H1 (cell line): ENCODE measurements at regions not wholly inside any gene's neighbourhood (a gene's known extent, or its start where the extent isn't known, plus 50 kb on each side); places are given as distances from the start of the nearest gene placed in this dataset.

Source experiments
- CTCF ChIA-PET: fragments of 300-600 bp; sonication (Branson Sonifier 250); formaldehyde crosslinking; loops from one replicate; lab custom pipeline; 2021; ENCODE audit not compliant: partially characterized antibody; lab: Charles Lee
- POLR2A ChIA-PET: fragments of 300-600 bp; sonication (Branson Sonifier 250); formaldehyde crosslinking; loops from one replicate; lab custom pipeline; 2021; ENCODE audit warnings: inconsistent platforms; ENCODE audit not compliant: partially characterized antibody; lab: Charles Lee
- DNase-seq, 2 experiments: peaks; one replicate each; pipeline versions ENCODE4 v3.0.0 to v3.0.0-alpha.2; 2010 to 2022; ENCODE audit warnings: low spot score in 2 of 2, low read depth in 1 of 2, mixed read lengths in 1 of 2
- FAIRE-seq: peaks from 2 replicates; lab custom pipeline; 2011; peaks lifted over from hg19 to GRCh38; lab: Jason Lieb, UNC
- H2AFZ ChIP-seq: 2 replicates; pipeline ENCODE4 v1.8.1; 2012; ENCODE audit warnings: low read length, inconsistent platforms
- H2AK5ac ChIP-seq: 2 replicates; pipeline ENCODE4 v1.6.1; 2013; ENCODE audit warnings: low read depth, low read length
- H2BK120ac ChIP-seq: replicated peaks from 2 replicates; pipeline ENCODE3; 2013; ENCODE audit warnings: low read depth, low read length, inconsistent platforms
- H2BK12ac ChIP-seq: 2 replicates; pipeline ENCODE4 v1.6.1; 2013; ENCODE audit warnings: low read depth, low read length
- H2BK15ac ChIP-seq: 2 replicates; pipeline ENCODE4 v1.6.1; 2013; ENCODE audit warnings: low read length
- H2BK20ac ChIP-seq: 2 replicates; pipeline ENCODE4 v1.6.1; 2013; ENCODE audit warnings: low read length
- H2BK5ac ChIP-seq: 2 replicates; pipeline ENCODE4 v1.6.1; 2013; ENCODE audit warnings: low read depth, low read length
- H3K14ac ChIP-seq: 2 replicates; pipeline ENCODE4 v1.6.1; 2013; ENCODE audit warnings: inconsistent platforms; ENCODE audit not compliant: insufficient read length
- H3K18ac ChIP-seq: 2 replicates; pipeline ENCODE4 v1.6.1; 2013; ENCODE audit warnings: low read length; ENCODE audit errors: extremely low read depth
- H3K23ac ChIP-seq: 2 replicates; pipeline ENCODE4 v1.6.1; 2013; ENCODE audit warnings: inconsistent platforms; ENCODE audit not compliant: insufficient read length
- H3K23me2 ChIP-seq: 2 replicates; pipeline ENCODE4 v1.6.1; 2013; ENCODE audit warnings: low read depth, low read length
- H3K27ac ChIP-seq: 2 replicates; pipeline ENCODE4 v1.6.1; 2011; ENCODE audit warnings: low read depth, low read length, inconsistent platforms
- H3K27me3 ChIP-seq, 4 experiments: replicated peaks in 1 of 4; 1 replicate in 1 of 4; 2 replicates in 3 of 4; pipeline versions ENCODE4 v1.6.1 to v1.8.1; 2011 to 2013; ENCODE audit warnings: low read length in 3 of 4, mild to moderate bottlenecking in 3 of 4, inconsistent platforms in 2 of 4, mixed read lengths in 2 of 4, moderate library complexity in 1 of 4; ENCODE audit not compliant: control insufficient read depth in 3 of 4, insufficient read depth in 3 of 4; ENCODE audit errors: extremely low read depth in 1 of 4
- H3K36me3 ChIP-seq, 4 experiments: 2 replicates each; pipeline versions ENCODE4 v1.6.1 to v1.8.1; 2011 to 2013; ENCODE audit warnings: mild to moderate bottlenecking in 4 of 4, low read length in 3 of 4, moderate library complexity in 2 of 4, control low read depth in 1 of 4, inconsistent platforms in 1 of 4; ENCODE audit not compliant: insufficient read depth in 4 of 4, control insufficient read depth in 2 of 4
- H3K4ac ChIP-seq: replicated peaks from 2 replicates; pipeline ENCODE3; 2013; ENCODE audit warnings: low read length, low read depth, mixed read lengths, inconsistent platforms; ENCODE audit not compliant: insufficient read length
- H3K4me1 ChIP-seq, 4 experiments: replicated peaks in 1 of 4; 1 replicate in 1 of 4; 2 replicates in 3 of 4; pipeline versions ENCODE4 v1.6.1 to v1.8.1; 2011 to 2013; ENCODE audit warnings: low read length in 3 of 4, inconsistent platforms in 2 of 4, mixed read lengths in 1 of 4; ENCODE audit not compliant: insufficient read depth in 4 of 4, control insufficient read depth in 3 of 4
- H3K4me2 ChIP-seq, 2 experiments: 2 replicates each; pipeline versions ENCODE4 v1.6.1 to v1.8.1; 2011 to 2013; ENCODE audit warnings: low read depth in 2 of 2, low read length in 2 of 2, control low read depth in 1 of 2, inconsistent platforms in 1 of 2, mild to moderate bottlenecking in 1 of 2; ENCODE audit not compliant: insufficient read depth in 1 of 2
- H3K4me3 ChIP-seq, 4 experiments: fragments of 200-600, 300-600 bp in 1 of 4; sonication (generic), shearing (Covaris generic), sonication (Bioruptor Twin) in 1 of 4; 2 replicates each; pipeline versions ENCODE4 v1.5.1 to v1.8.1; 2011 to 2016; ENCODE audit warnings: low read length in 4 of 4, low read depth in 3 of 4, control low read depth in 2 of 4, inconsistent platforms in 2 of 4, mild to moderate bottlenecking in 2 of 4, mixed read lengths in 1 of 4, moderate library complexity in 1 of 4; ENCODE audit not compliant: insufficient read depth in 2 of 4; ENCODE audit errors: extremely low read depth in 1 of 4
- H3K56ac ChIP-seq: replicated peaks from 2 replicates; pipeline ENCODE3; 2013; ENCODE audit warnings: low read depth, mild to moderate bottlenecking, mixed read lengths, low read length, inconsistent platforms; ENCODE audit not compliant: insufficient read length
- H3K79me1 ChIP-seq: 2 replicates; pipeline ENCODE4 v1.6.1; 2013; ENCODE audit warnings: low read depth, low read length, control low read depth
- H3K79me2 ChIP-seq, 2 experiments: 2 replicates each; pipeline versions ENCODE4 v1.6.1 to v1.8.1; 2012 to 2013; ENCODE audit warnings: low read length in 2 of 2, mild to moderate bottlenecking in 2 of 2, inconsistent platforms in 1 of 2; ENCODE audit not compliant: insufficient read depth in 2 of 2, control insufficient read depth in 1 of 2
- H3K9ac ChIP-seq, 4 experiments: replicated peaks in 1 of 4; 1 replicate in 1 of 4; 2 replicates in 3 of 4; pipeline versions ENCODE4 v1.6.1 to v1.8.1; 2011 to 2013; ENCODE audit warnings: low read depth in 3 of 4, low read length in 3 of 4, control low read depth in 2 of 4, mild to moderate bottlenecking in 2 of 4, moderate library complexity in 2 of 4, inconsistent platforms in 1 of 4; ENCODE audit errors: extremely low read depth in 1 of 4
- H3K9me3 ChIP-seq, 2 experiments: 2 replicates each; pipeline versions ENCODE4 v1.6.1 to v1.8.1; 2012 to 2013; ENCODE audit warnings: mild to moderate bottlenecking in 2 of 2, moderate library complexity in 2 of 2, control low read depth in 1 of 2, inconsistent platforms in 1 of 2, low read depth in 1 of 2, low read length in 1 of 2, mixed read lengths in 1 of 2; ENCODE audit not compliant: insufficient read depth in 2 of 2
- H4K20me1 ChIP-seq, 2 experiments: replicated peaks in 1 of 2; 2 replicates each; pipeline versions ENCODE3 to v1.8.1; 2011 to 2013; ENCODE audit warnings: inconsistent platforms in 2 of 2, low read length in 2 of 2, mild to moderate bottlenecking in 1 of 2; ENCODE audit not compliant: insufficient read depth in 2 of 2, control insufficient read depth in 1 of 2
- H4K5ac ChIP-seq: 2 replicates; pipeline ENCODE4 v1.6.1; 2013; ENCODE audit warnings: low read length, low read depth, mixed read lengths, inconsistent platforms; ENCODE audit not compliant: insufficient read length
- H4K8ac ChIP-seq: 2 replicates; pipeline ENCODE4 v1.8.0; 2013; ENCODE audit warnings: mild to moderate bottlenecking, moderate library complexity, low read length, inconsistent platforms; ENCODE audit not compliant: insufficient read depth; ENCODE audit errors: extremely low read depth
- H4K91ac ChIP-seq: replicated peaks from 2 replicates; pipeline ENCODE3; 2013; ENCODE audit warnings: low read length, mixed read lengths, inconsistent platforms; ENCODE audit not compliant: insufficient read length
- EP300 ChIP-seq, 2 experiments: IDR thresholded peaks; 1 replicate in 1 of 2; 2 replicates in 1 of 2; pipeline ENCODE4 v1.6.1; 2011 to 2012; ENCODE audit warnings: low read depth in 2 of 2, low read length in 2 of 2, mild to moderate bottlenecking in 2 of 2, borderline replicate concordance in 1 of 2, inconsistent platforms in 1 of 2, moderate library complexity in 1 of 2
- HDAC2 ChIP-seq, 2 experiments: fragments of 300-600 bp in 1 of 2; sonication (generic) in 1 of 2; IDR thresholded peaks; 2 replicates each; pipeline ENCODE4 v1.6.1; 2011 to 2012; ENCODE audit warnings: low read depth in 2 of 2, low read length in 2 of 2, mild to moderate bottlenecking in 2 of 2, moderate library complexity in 2 of 2, borderline replicate concordance in 1 of 2, inconsistent platforms in 1 of 2
- NANOG ChIP-seq: IDR thresholded peaks from 2 replicates; pipeline ENCODE4 v1.6.1; 2011; ENCODE audit warnings: low read length, low read depth, mild to moderate bottlenecking, inconsistent platforms; ENCODE audit not compliant: insufficient read depth, poor library complexity, severe bottlenecking
- whole genome bisulfite sequencing, 2 experiments: shearing (Covaris generic) in 1 of 2; methylation state at CpG; one replicate each; pipeline versions ENCODE4 v1.1.6 to v1.1.7; 2013 to 2015; ENCODE audit warnings: low lambda C conversion rate in 2 of 2, mixed read lengths in 2 of 2, inconsistent platforms in 1 of 2, low coverage in 1 of 2, missing lambda C conversion rate in 1 of 2; ENCODE audit not compliant: insufficient replicate concordance in 2 of 2, insufficient coverage in 1 of 2, insufficient read length in 1 of 2; ENCODE audit errors: extremely low coverage in 1 of 2, missing lambda C conversion rate in 1 of 2; 5-methylcytosine and 5-hydroxymethylcytosine counted together

DNA sequence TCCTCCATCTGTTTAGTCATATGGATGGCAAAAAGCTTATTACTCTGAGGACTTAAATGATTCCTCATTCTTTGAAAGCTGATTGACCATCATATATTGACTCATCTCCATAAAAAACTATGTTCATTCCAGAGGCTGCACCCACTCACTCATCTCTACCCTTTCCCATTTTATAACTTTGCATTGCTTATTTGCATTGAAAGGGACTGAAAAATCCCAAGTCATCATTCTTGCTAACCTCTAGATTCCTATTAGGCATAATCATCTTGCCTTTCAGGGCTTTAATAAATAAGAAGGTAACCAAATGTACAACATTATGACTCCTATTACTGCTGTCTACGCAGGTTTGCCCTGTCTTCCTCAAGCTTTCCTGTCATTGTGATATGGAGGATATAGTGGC is 1180.3 kb upstream of the B3GALT2 start:
- H2AFZ ChIP-seq: no peak overlapping the region
- no peak overlapping the region for H3K56ac ChIP-seq
- no peaks in the 10 kb centered on the region for H3K27me3 ChIP-seq
- no peaks in the 10 kb centered on the region for H3K4me1 ChIP-seq
- no peak overlapping the region for H2AK5ac ChIP-seq
- H3K79me2 ChIP-seq: no peaks in the 10 kb centered on the region
- H4K91ac ChIP-seq: no peak overlapping the region
- no peaks in the 10 kb centered on the region for H3K79me1 ChIP-seq
- no peak overlapping the region for H3K18ac ChIP-seq
- no peak for TF ChIP-seq HDAC2 (IDR thresholded peaks at IDR 0.05; ENCODE audit: borderline replicate concordance in 1 of 2, low read depth in 2 of 2, low read length in 2 of 2)
- no peak for TF ChIP-seq NANOG
- no peak for TF ChIP-seq EP300 (IDR thresholded peaks at IDR 0.05; ENCODE audit: borderline replicate concordance in 1 of 2, low read depth in 2 of 2, low read length in 2 of 2)
- TF ChIP-seq, all 59 proteins: peak for 0
- H3K14ac ChIP-seq: no peak overlapping the region
- POLR2A ChIA-PET: no interaction called here
- CTCF ChIA-PET: no interaction called here
- H3K9ac ChIP-seq: no peak overlapping the region
- no peak overlapping the region for H4K8ac ChIP-seq
- no peak overlapping the region for H4K5ac ChIP-seq
- no peaks in the 10 kb centered on the region for H3K36me3 ChIP-seq
- no peak overlapping the region for H3K27ac ChIP-seq
- H4K20me1 ChIP-seq: no peaks in the 10 kb centered on the region
- H3K9me3 ChIP-seq: no peaks in the 10 kb centered on the region
- H2BK5ac ChIP-seq: no peak overlapping the region
- FAIRE-seq: no peak
- H2BK20ac ChIP-seq: no peak overlapping the region
- DNase-seq: no peak
- H2BK15ac ChIP-seq: no peak overlapping the region
- 100% methylated on average over 1 of the region's 1 CpG; no CpG with 5 or more reads in 1 of the 2 experiments for WGBS, 2 experiments
- H2BK12ac ChIP-seq: no peak overlapping the region
- no peaks in the 10 kb centered on the region for H3K23me2 ChIP-seq
- no peak overlapping the region for H3K23ac ChIP-seq
- no peak overlapping the region for H3K4me2 ChIP-seq
- H3K4me3 ChIP-seq: no peak overlapping the region
- no peak overlapping the region for H3K4ac ChIP-seq
- H2BK120ac ChIP-seq: no peak overlapping the region
